GM19455 (cell line): ENCODE measurements at regions not wholly inside any gene's neighbourhood (a gene's known extent, or its start where the extent isn't known, plus 50 kb on each side); places are given as distances from the start of the nearest gene placed in this dataset.

Experiments
- ATAC-seq: cut with Tn5 transposase; IDR thresholded peaks from one replicate; pipeline ENCODE4 v1.9.1; 2021; ENCODE audit not compliant: unreplicated experiment

GRCh38 chr11:95520369-95521132 lies 269.0 kb downstream of the FAM76B start:
- no peak for ATAC-seq

GRCh38 chr11:95519912-95520311 lies 269.7 kb downstream of the FAM76B start:
- no peak for ATAC-seq

GRCh38 chr11:95517453-95517852 lies 272.1 kb downstream of the FAM76B start:
- no peak for ATAC-seq

- no peak for ATAC-seq
Measured at GRCh38 chr11:95516786-95517185, 272.8 kb downstream of the FAM76B start.

- no peak for ATAC-seq
Measured at GRCh38 chr11:95516175-95516574, 273.4 kb downstream of the FAM76B start.

- ATAC-seq = no peak
Measured at GRCh38 chr11:95515371-95515770, 274.2 kb downstream of the FAM76B start.

GRCh38 chr11:95514416-95515110 lies 275.0 kb downstream of the FAM76B start:
- no peak for ATAC-seq

GRCh38 chr11:95512682-95513081 lies 276.9 kb downstream of the FAM76B start:
- ATAC-seq = no peak

- ATAC-seq = no peak
Measured at GRCh38 chr11:95512177-95512576, 277.4 kb downstream of the FAM76B start.

- no peak for ATAC-seq
Measured at GRCh38 chr11:95508219-95508890, 277.4 kb upstream of the SESN3 start.

- ATAC-seq = no peak
Measured at GRCh38 chr11:95507794-95508193, 276.8 kb upstream of the SESN3 start.

- no peak for ATAC-seq
Measured at GRCh38 chr11:95506777-95507176, 275.8 kb upstream of the SESN3 start.

- no peak for ATAC-seq
Measured at GRCh38 chr11:95505927-95506426, 275.0 kb upstream of the SESN3 start.

GRCh38 chr11:95503047-95503446 lies 272.0 kb upstream of the SESN3 start:
- no peak for ATAC-seq

- ATAC-seq = no peak
Measured at GRCh38 chr11:95502522-95502921, 271.5 kb upstream of the SESN3 start.

GRCh38 chr11:95501761-95502266 lies 270.8 kb upstream of the SESN3 start:
- no peak for ATAC-seq

GRCh38 chr11:95500466-95500865 lies 269.5 kb upstream of the SESN3 start:
- no peak for ATAC-seq

GRCh38 chr11:95499516-95500135 lies 268.6 kb upstream of the SESN3 start:
- no peak for ATAC-seq

- no peak for ATAC-seq
Measured at GRCh38 chr11:95498722-95499425, 267.9 kb upstream of the SESN3 start.

- no peak for ATAC-seq
Measured at GRCh38 chr11:95496901-95497300, 265.9 kb upstream of the SESN3 start.

- no peak for ATAC-seq
Measured at GRCh38 chr11:95495706-95496105, 264.7 kb upstream of the SESN3 start.
